ENCODE measurements at regions not wholly inside any gene's neighbourhood (a gene's known extent, or its start where the extent isn't known, plus 50 kb on each side); places are given as distances from the start of the nearest gene placed in this dataset.

DNA sequence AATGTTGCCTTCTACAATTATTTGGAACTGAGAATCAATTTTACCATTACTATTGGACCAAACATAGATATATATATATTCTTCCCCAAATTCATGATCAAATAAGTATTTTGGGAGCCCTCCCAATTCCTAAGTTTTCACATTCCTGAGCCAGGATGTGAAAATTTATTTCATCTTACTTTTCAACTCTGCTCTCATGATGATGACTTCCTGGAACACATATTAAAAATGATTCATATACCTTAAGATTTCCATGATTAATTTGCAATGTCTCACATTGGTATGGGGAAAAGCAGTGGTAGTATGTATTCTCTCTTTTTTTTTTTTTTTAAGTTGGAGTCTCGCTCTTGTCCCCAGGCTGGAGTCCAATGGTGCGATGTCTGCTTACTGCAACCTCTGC, 596.1 kb upstream of the ZEB2 start:
- H3K36me3 ChIP-seq (ENCODE audit: control insufficient read depth in 1 of 2, insufficient read depth in 2 of 2, low read length in 2 of 2): no peaks in the 10 kb centered on the region
- 0 out of 2 replicates have a peak, but pooled peaks cover 4% of the 10 kb centered on the region for H3K9me2 ChIP-seq (ENCODE audit: insufficient read depth)
- CTCF ChIA-PET: no interaction called here
- H3K4me3 ChIP-seq (replicated peaks in 1 of 2; ENCODE audit: low read depth in 1 of 2, low read length in 2 of 2): no peak overlapping the region
- H3K4me2 ChIP-seq (ENCODE audit: low read length): no peak overlapping the region
- BruUV-seq (replicated peaks): no TSS peak
- no peaks in the 10 kb centered on the region for H3K4me1 ChIP-seq (ENCODE audit: control insufficient read depth in 1 of 2, insufficient read depth in 2 of 2, low read length in 2 of 2)
- POLR2A ChIA-PET: no interaction called here
- H4K20me1 ChIP-seq (ENCODE audit: insufficient read depth): no peaks in the 10 kb centered on the region
- RAD21 ChIA-PET (ENCODE audit: low non-redundant PET in 1 of 2, low total read pairs in 2 of 2, uncharacterized antibody in 2 of 2, unreplicated experiment in 2 of 2): no interaction called here
- ATAC-seq: no peak
- no peak for DNase-seq (ENCODE audit: low read depth, low spot score)
- intact Hi-C loops (cut with micrococcal nuclease): no loop called here
- no peaks in the 10 kb centered on the region for H3K27me3 ChIP-seq (ENCODE audit: insufficient read depth, low read length)
- H2AFZ ChIP-seq (ENCODE audit: low read depth, low read length, poor library complexity, severe bottlenecking): no peak overlapping the region
- no peaks in the 10 kb centered on the region for H3K9me3 ChIP-seq (ENCODE audit: control insufficient read depth in 1 of 2, insufficient read depth in 1 of 2, low read depth in 1 of 2, low read length in 2 of 2)
- H3K79me2 ChIP-seq (ENCODE audit: insufficient read depth, low read length): no peaks in the 10 kb centered on the region
- no peak overlapping the region for H3K9ac ChIP-seq (ENCODE audit: low read length)
- TF ChIP-seq, protein P1, sequence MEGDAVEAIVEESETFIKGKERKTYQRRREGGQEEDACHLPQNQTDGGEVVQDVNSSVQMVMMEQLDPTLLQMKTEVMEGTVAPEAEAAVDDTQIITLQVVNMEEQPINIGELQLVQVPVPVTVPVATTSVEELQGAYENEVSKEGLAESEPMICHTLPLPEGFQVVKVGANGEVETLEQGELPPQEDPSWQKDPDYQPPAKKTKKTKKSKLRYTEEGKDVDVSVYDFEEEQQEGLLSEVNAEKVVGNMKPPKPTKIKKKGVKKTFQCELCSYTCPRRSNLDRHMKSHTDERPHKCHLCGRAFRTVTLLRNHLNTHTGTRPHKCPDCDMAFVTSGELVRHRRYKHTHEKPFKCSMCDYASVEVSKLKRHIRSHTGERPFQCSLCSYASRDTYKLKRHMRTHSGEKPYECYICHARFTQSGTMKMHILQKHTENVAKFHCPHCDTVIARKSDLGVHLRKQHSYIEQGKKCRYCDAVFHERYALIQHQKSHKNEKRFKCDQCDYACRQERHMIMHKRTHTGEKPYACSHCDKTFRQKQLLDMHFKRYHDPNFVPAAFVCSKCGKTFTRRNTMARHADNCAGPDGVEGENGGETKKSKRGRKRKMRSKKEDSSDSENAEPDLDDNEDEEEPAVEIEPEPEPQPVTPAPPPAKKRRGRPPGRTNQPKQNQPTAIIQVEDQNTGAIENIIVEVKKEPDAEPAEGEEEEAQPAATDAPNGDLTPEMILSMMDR (IDR thresholded peaks at IDR 0.05 in 2 of 3, conservative IDR thresholded peaks at IDR 0.05 in 1 of 3; ENCODE audit: borderline replicate concordance in 1 of 3, insufficient read depth in 1 of 3, low read depth in 2 of 3, low read length in 2 of 3): no peak
- TF ChIP-seq FOSL1 (IDR thresholded peaks at IDR 0.05; ENCODE audit: low read depth) (no peak), SRF (IDR thresholded peaks at IDR 0.05; ENCODE audit: low read depth) (no peak), ZNF274 (IDR thresholded peaks at IDR 0.05; ENCODE audit: low read depth, low read length) (no peak), CEBPB (IDR thresholded peaks at IDR 0.05; ENCODE audit: low read depth) (no peak), EZH2phosphoT487 (IDR thresholded peaks at IDR 0.05; ENCODE audit: borderline replicate concordance) (no peak), YY1 (IDR thresholded peaks at IDR 0.05; ENCODE audit: extremely low read depth, insufficient replicate concordance, low read depth, low read length) (no peak), POLR2A (IDR thresholded peaks at IDR 0.05; ENCODE audit: borderline replicate concordance, extremely low read depth, insufficient read depth, insufficient read length) (no peak), JUND (IDR thresholded peaks at IDR 0.05) (no peak), ELF1 (IDR thresholded peaks at IDR 0.05; ENCODE audit: borderline replicate concordance, low read depth) (no peak), POLR2AphosphoS5 (IDR thresholded peaks at IDR 0.05; ENCODE audit: low read depth, low read length) (no peak), TCF7L2 (IDR thresholded peaks at IDR 0.05; ENCODE audit: borderline replicate concordance, extremely low read depth, insufficient read depth, insufficient read length) (no peak)
- no peak overlapping the region for H3K27ac ChIP-seq (ENCODE audit: low read depth, low read length)
